Nephron progenitor cell (in vitro differentiated cells): ENCODE measurements at regions not wholly inside any gene's neighbourhood (a gene's known extent, or its start where the extent isn't known, plus 50 kb on each side); places are given as distances from the start of the nearest gene placed in this dataset.

Experiments used
- DNase-seq: peaks from one replicate; pipeline ENCODE4 v3.0.0; 2021
- H3K27ac Mint-ChIP-seq: 2 replicates; pipeline ENCODE4 v1.8.0; 2021; ENCODE audit warnings: mild to moderate bottlenecking, moderate library complexity, mixed read lengths
- H3K27me3 Mint-ChIP-seq: 2 replicates; pipeline ENCODE4 v1.8.0; 2021; ENCODE audit warnings: mild to moderate bottlenecking, low read depth, mixed read lengths; ENCODE audit not compliant: poor library complexity
- H3K36me3 Mint-ChIP-seq: 2 replicates; pipeline ENCODE4 v1.8.0; 2021; ENCODE audit warnings: low read depth, mixed read lengths
- H3K4me1 Mint-ChIP-seq: 2 replicates; pipeline ENCODE4 v1.8.0; 2021; ENCODE audit warnings: mixed read lengths
- H3K4me3 Mint-ChIP-seq: 2 replicates; pipeline ENCODE4 v1.8.0; 2021; ENCODE audit warnings: mild to moderate bottlenecking, moderate library complexity, mixed read lengths
- H3K9me3 Mint-ChIP-seq: 2 replicates; pipeline ENCODE4 v1.8.0; 2021; ENCODE audit warnings: mild to moderate bottlenecking, moderate library complexity, mixed read lengths
- CTCF ChIP-seq: fragments of 200-600 bp; sonication (generic); IDR thresholded peaks from 2 replicates; pipeline ENCODE4 v1.5.0; 2021; ENCODE audit warnings: antibody characterized with exemption

GRCh38 chr2:12343141-12343540 lies 373.6 kb upstream of the TRIB2 start:
- no peak overlapping the region for H3K27ac Mint-ChIP-seq
- no peak for DNase-seq
- no peaks in the 10 kb centered on the region for H3K4me1 Mint-ChIP-seq
- no peak for TF ChIP-seq CTCF
- no peaks in the 10 kb centered on the region for H3K9me3 Mint-ChIP-seq
- no peaks in the 10 kb centered on the region for H3K36me3 Mint-ChIP-seq
- H3K27me3 Mint-ChIP-seq, result peaks cover 6% of the 10 kb centered on the region
- no peak overlapping the region for H3K4me3 Mint-ChIP-seq

- Mint-ChIP-seq H3K4me1 (no peaks in the 10 kb centered on the region), H3K9me3 (no peaks in the 10 kb centered on the region), H3K27me3 (no peaks in the 10 kb centered on the region), H3K36me3 (no peaks in the 10 kb centered on the region), H3K4me3 (no peak overlapping the region), H3K27ac (no peak overlapping the region)
- DNase-seq, result no peak
- TF ChIP-seq CTCF, result no peak
These were observed 369.7 kb upstream of the TRIB2 start for GRCh38 chr2:12347066-12347493.

GRCh38 chr2:12348216-12348615 lies 368.5 kb upstream of the TRIB2 start:
- no peak for DNase-seq
- Mint-ChIP-seq H3K4me1 (peaks cover 3% of the 10 kb centered on the region), H3K36me3 (no peaks in the 10 kb centered on the region), H3K27ac (no peak overlapping the region), H3K9me3 (no peaks in the 10 kb centered on the region), H3K4me3 (no peak overlapping the region), H3K27me3 (no peaks in the 10 kb centered on the region)
- TF ChIP-seq CTCF, result no peak

GRCh38 chr2:12350821-12351220 lies 365.9 kb upstream of the TRIB2 start:
- Mint-ChIP-seq H3K9me3 (peaks cover under 1% of the 10 kb centered on the region), H3K36me3 (no peaks in the 10 kb centered on the region), H3K4me3 (no peak overlapping the region), H3K27me3 (no peaks in the 10 kb centered on the region), H3K27ac (no peak overlapping the region), H3K4me1 (peaks cover 10% of the 10 kb centered on the region)
- no peak for TF ChIP-seq CTCF
- DNase-seq, result no peak

- no peak for TF ChIP-seq CTCF
- H3K4me1 Mint-ChIP-seq, result peaks cover 10% of the 10 kb centered on the region
- H3K36me3 Mint-ChIP-seq, result no peaks in the 10 kb centered on the region
- no peak overlapping the region for H3K4me3 Mint-ChIP-seq
- H3K27me3 Mint-ChIP-seq, result peaks cover 6% of the 10 kb centered on the region
- DNase-seq, result no peak
- H3K9me3 Mint-ChIP-seq, result peaks cover 8% of the 10 kb centered on the region
- no peak overlapping the region for H3K27ac Mint-ChIP-seq
These were observed 363.8 kb upstream of the TRIB2 start for GRCh38 chr2:12352889-12353288.

- DNase-seq, result no peak
- no peak for TF ChIP-seq CTCF
- H3K27ac Mint-ChIP-seq, result no peak overlapping the region
- H3K4me3 Mint-ChIP-seq, result no peak overlapping the region
- no peaks in the 10 kb centered on the region for H3K36me3 Mint-ChIP-seq
- H3K4me1 Mint-ChIP-seq, result no peaks in the 10 kb centered on the region
- peaks cover 8% of the 10 kb centered on the region for H3K9me3 Mint-ChIP-seq
- peaks cover 11% of the 10 kb centered on the region for H3K27me3 Mint-ChIP-seq
These were observed 355.2 kb upstream of the TRIB2 start for GRCh38 chr2:12361506-12361905.
